Coronary artery (tissue), 2 donors: ENCODE measurements at regions not wholly inside any gene's neighbourhood (a gene's known extent, or its start where the extent isn't known, plus 50 kb on each side); places are given as distances from the start of the nearest gene placed in this dataset.

ENCODE experiments used
- DNase-seq: peaks from one replicate; pipeline ENCODE4 v3.0.0-alpha.2; 2017; ENCODE audit warnings: low spot score
- H3K27ac ChIP-seq, 2 donors: fragments of 200-600 bp; sonication (generic); one replicate each; pipeline ENCODE4 v1.5.1; 2016 to 2019
- H3K4me3 ChIP-seq: fragments of 200-600 bp; sonication (generic); 2 replicates; pipeline ENCODE4 v1.5.1; 2016; ENCODE audit warnings: mild to moderate bottlenecking, moderate library complexity
- CTCF ChIP-seq: fragments of 200-600 bp; sonication (generic); IDR thresholded peaks from one replicate; pipeline ENCODE4 v1.5.1; 2019; ENCODE audit warnings: antibody characterized with exemption

- no peak for TF ChIP-seq CTCF
- Histone ChIP-seq H3K27ac (no peak overlapping the region), H3K4me3 (no peak overlapping the region)
- no peak for DNase-seq
Observed at GRCh38 chr9:22286661-22287060, 160.0 kb upstream of the DMRTA1 start.

- Histone ChIP-seq H3K4me3 (no peak overlapping the region), H3K27ac (no peak overlapping the region)
- no peak for TF ChIP-seq CTCF
- no peak for DNase-seq
Observed at GRCh38 chr9:22288661-22289060, 158.0 kb upstream of the DMRTA1 start.

GRCh38 chr9:22307013-22307711 lies 139.5 kb upstream of the DMRTA1 start:
- Histone ChIP-seq H3K27ac (no peak overlapping the region), H3K4me3 (no peak overlapping the region)
- peak; percentile 28 for TF ChIP-seq CTCF
- DNase-seq = no peak

GRCh38 chr9:22308177-22308576 lies 138.4 kb upstream of the DMRTA1 start:
- no peak for DNase-seq
- no peak for TF ChIP-seq CTCF
- Histone ChIP-seq H3K4me3 (no peak overlapping the region), H3K27ac (no peak overlapping the region)

GRCh38 chr9:22316645-22317044 lies 130.0 kb upstream of the DMRTA1 start:
- no peak for DNase-seq
- no peak overlapping the region for H3K4me3 ChIP-seq
- TF ChIP-seq CTCF = no peak
- H3K27ac ChIP-seq = no peak overlapping the region

- no peak overlapping the region for H3K27ac ChIP-seq
- TF ChIP-seq CTCF = no peak
- no peak for DNase-seq
- no peak overlapping the region for H3K4me3 ChIP-seq
Observed at GRCh38 chr9:22331533-22331932, 115.1 kb upstream of the DMRTA1 start.

GRCh38 chr9:22332202-22332601 lies 114.4 kb upstream of the DMRTA1 start:
- no peak for TF ChIP-seq CTCF
- H3K4me3 ChIP-seq = no peak overlapping the region
- no peak overlapping the region for H3K27ac ChIP-seq
- no peak for DNase-seq
